HEK293 (cell line): ENCODE measurements at regions not wholly inside any gene's neighbourhood (a gene's known extent, or its start where the extent isn't known, plus 50 kb on each side); places are given as distances from the start of the nearest gene placed in this dataset.

Experiments used
- CTCF ChIA-PET: fragments of 350-600 bp; formaldehyde crosslinking; extraction: SDS; loops from one replicate; lab custom pipeline; 2021; ENCODE audit warnings: antibody characterized with exemption; lab: Yijun Ruan, JAX
- POLR2A ChIA-PET: fragments of 300-600 bp; formaldehyde crosslinking; extraction: SDS; loops from one replicate; lab custom pipeline; 2020; ENCODE audit warnings: antibody characterized with exemption, inconsistent platforms; lab: Yijun Ruan, JAX
- H3K27ac ChIP-seq: fragments of 200-500 bp; sonication (Bioruptor generic); 2 replicates; pipeline ENCODE4 v1.5.1; 2014; ENCODE audit warnings: low read depth, low read length, control low read depth, inconsistent platforms; ENCODE audit errors: extremely low read depth
- H3K36me3 ChIP-seq, 2 experiments: fragments of 200-500 bp in 1 of 2; sonication (Bioruptor generic) in 1 of 2; 1 replicate in 1 of 2; 2 replicates in 1 of 2; pipeline ENCODE4 v1.5.1; 2014 to 2017; ENCODE audit warnings: inconsistent platforms in 2 of 2, low read length in 2 of 2; ENCODE audit not compliant: control insufficient read depth in 2 of 2, insufficient read depth in 1 of 2
- H3K4me1 ChIP-seq: fragments of 200-500 bp; sonication (Bioruptor generic); 2 replicates; pipeline ENCODE4 v1.5.1; 2014; ENCODE audit warnings: mild to moderate bottlenecking, low read length, inconsistent platforms; ENCODE audit not compliant: control insufficient read depth, insufficient read depth
- H3K4me3 ChIP-seq: 2 replicates; pipeline ENCODE4 v1.5.1; 2011; ENCODE audit warnings: low read depth, mild to moderate bottlenecking, control low read depth, low read length, moderate library complexity
- H3K9me3 ChIP-seq: fragments of 200-500 bp; sonication (Bioruptor generic); 2 replicates; pipeline ENCODE4 v1.5.1; 2014; ENCODE audit warnings: low read depth, low read length, inconsistent platforms; ENCODE audit not compliant: control insufficient read depth, insufficient read depth
- ELK4 ChIP-seq: IDR thresholded peaks from 2 replicates; pipeline ENCODE4 v1.6.1; 2011; ENCODE audit warnings: mild to moderate bottlenecking, low read depth, low read length, borderline replicate concordance
- GLI4 ChIP-seq: fragments of 450-650 bp; formaldehyde crosslinking; IDR thresholded peaks from 2 replicates; pipeline ENCODE4 v1.5.1; 2016; ENCODE audit warnings: missing biosample characterization, missing genetic modification characterization
- INSM2 ChIP-seq: fragments of 450-650 bp; formaldehyde crosslinking; IDR thresholded peaks from 2 replicates; pipeline ENCODE4 v1.5.1; 2016; ENCODE audit warnings: missing biosample characterization, missing genetic modification characterization
- KLF17 ChIP-seq: fragments of 450-650 bp; formaldehyde crosslinking; IDR thresholded peaks from 2 replicates; pipeline ENCODE4 v1.5.1; 2016; ENCODE audit warnings: missing biosample characterization, missing genetic modification characterization
- KLF9 ChIP-seq: fragments of 450-650 bp; formaldehyde crosslinking; IDR thresholded peaks from 2 replicates; pipeline ENCODE4 v1.5.1; 2016; ENCODE audit warnings: missing biosample characterization, missing genetic modification characterization, low read depth
- REPIN1 ChIP-seq: fragments of 450-650 bp; formaldehyde crosslinking; IDR thresholded peaks from 2 replicates; pipeline ENCODE4 v1.5.1; 2017; ENCODE audit warnings: missing biosample characterization, missing genetic modification characterization, low read depth
- SP7 ChIP-seq: fragments of 450-650 bp; formaldehyde crosslinking; IDR thresholded peaks from 2 replicates; pipeline ENCODE4 v1.5.1; 2016; ENCODE audit warnings: missing biosample characterization, missing genetic modification characterization
- TCF7L2 ChIP-seq: IDR thresholded peaks from 2 replicates; pipeline ENCODE4 v1.6.1; 2011; ENCODE audit warnings: low read depth, mild to moderate bottlenecking, inconsistent platforms, low read length, moderate library complexity, borderline replicate concordance
- ZBTB17 ChIP-seq: fragments of 450-650 bp; formaldehyde crosslinking; IDR thresholded peaks from 2 replicates; pipeline ENCODE4 v1.5.1; 2016; ENCODE audit warnings: missing biosample characterization, missing genetic modification characterization
- ZBTB7A ChIP-seq: fragments of 450-650 bp; formaldehyde crosslinking; IDR thresholded peaks from 2 replicates; pipeline ENCODE4 v1.5.1; 2016; ENCODE audit warnings: low read depth, missing biosample characterization, missing genetic modification characterization
- ZNF148 ChIP-seq: fragments of 450-650 bp; formaldehyde crosslinking; IDR thresholded peaks from 2 replicates; pipeline ENCODE4 v1.5.0; 2017; ENCODE audit warnings: missing biosample characterization, missing genetic modification characterization, borderline replicate concordance
- ZNF169 ChIP-seq: fragments of 450-650 bp; formaldehyde crosslinking; IDR thresholded peaks from 2 replicates; pipeline ENCODE4 v1.5.1; 2016; ENCODE audit warnings: missing biosample characterization, missing genetic modification characterization
- ZNF211 ChIP-seq: fragments of 450-650 bp; formaldehyde crosslinking; IDR thresholded peaks from 2 replicates; pipeline ENCODE4 v1.5.1; 2016; ENCODE audit warnings: low read depth, missing biosample characterization, missing genetic modification characterization
- ZNF239 ChIP-seq: fragments of 450-650 bp; formaldehyde crosslinking; IDR thresholded peaks from 2 replicates; pipeline ENCODE4 v1.5.1; 2016; ENCODE audit warnings: missing biosample characterization, missing genetic modification characterization
- ZNF362 ChIP-seq: fragments of 450-650 bp; formaldehyde crosslinking; IDR thresholded peaks from 2 replicates; pipeline ENCODE4 v1.5.1; 2016; ENCODE audit warnings: missing biosample characterization, missing genetic modification characterization
- ZNF366 ChIP-seq: fragments of 450-650 bp; formaldehyde crosslinking; conservative IDR thresholded peaks from 2 replicates; pipeline ENCODE4 v1.5.1; 2016; ENCODE audit warnings: missing biosample characterization, missing genetic modification characterization
- ZNF433 ChIP-seq: fragments of 450-650 bp; formaldehyde crosslinking; IDR thresholded peaks from 2 replicates; pipeline ENCODE4 v1.5.1; 2016; ENCODE audit warnings: missing biosample characterization, missing genetic modification characterization, low read depth
- ZNF501 ChIP-seq: fragments of 450-650 bp; formaldehyde crosslinking; IDR thresholded peaks from 2 replicates; pipeline ENCODE4 v1.5.1; 2016; ENCODE audit warnings: missing biosample characterization, missing genetic modification characterization
- ZNF513 ChIP-seq: fragments of 450-650 bp; IDR thresholded peaks from 2 replicates; pipeline ENCODE4 v1.5.1; 2018; ENCODE audit warnings: missing biosample characterization, missing genetic modification characterization
- ZNF555 ChIP-seq: fragments of 450-650 bp; formaldehyde crosslinking; conservative IDR thresholded peaks from 2 replicates; pipeline ENCODE4 v1.5.1; 2017; ENCODE audit warnings: missing biosample characterization, mild to moderate bottlenecking, missing genetic modification characterization, inconsistent platforms
- ZNF585B ChIP-seq: fragments of 450-650 bp; formaldehyde crosslinking; IDR thresholded peaks from 2 replicates; pipeline ENCODE4 v1.5.1; 2016; ENCODE audit warnings: missing biosample characterization, missing genetic modification characterization
- ZNF600 ChIP-seq: fragments of 450-650 bp; formaldehyde crosslinking; IDR thresholded peaks from 2 replicates; pipeline ENCODE4 v1.5.1; 2016; ENCODE audit warnings: missing biosample characterization, missing genetic modification characterization
- ZNF654 ChIP-seq: fragments of 450-650 bp; formaldehyde crosslinking; IDR thresholded peaks from 2 replicates; pipeline ENCODE4 v1.5.1; 2016; ENCODE audit warnings: low read depth, missing biosample characterization, missing genetic modification characterization
- ZNF664 ChIP-seq: fragments of 450-650 bp; formaldehyde crosslinking; IDR thresholded peaks from 2 replicates; pipeline ENCODE4 v1.5.1; 2016; ENCODE audit warnings: missing biosample characterization, missing genetic modification characterization
- ZNF707 ChIP-seq: fragments of 450-650 bp; formaldehyde crosslinking; IDR thresholded peaks from 2 replicates; pipeline ENCODE4 v1.5.1; 2016; ENCODE audit warnings: missing biosample characterization, missing genetic modification characterization
- ZNF768 ChIP-seq: fragments of 450-650 bp; formaldehyde crosslinking; IDR thresholded peaks from 2 replicates; pipeline ENCODE4 v1.5.1; 2018; ENCODE audit warnings: missing biosample characterization, mild to moderate bottlenecking, missing genetic modification characterization
- ZSCAN4 ChIP-seq: fragments of 450-650 bp; formaldehyde crosslinking; IDR thresholded peaks from 2 replicates; pipeline ENCODE4 v1.5.1; 2017; ENCODE audit warnings: missing biosample characterization, missing genetic modification characterization

- TF ChIP-seq ZBTB7A (tag by site-specific recombination) (no peak), ZNF433 (tag by site-specific recombination) (no peak), ZNF366 (tag by site-specific recombination) (no peak), ZNF768 (tag by site-specific recombination) (no peak)
Observed at GRCh38 chr11:112655371-112655770, 305.8 kb upstream of the NCAM1 start (continued).

- ChIA-PET POLR2A (no interaction called here), CTCF (interaction anchor here (0.8 kb wide), 1 partner anchor 633 kb away, joined by 3 read pairs; no protein-coding TSS in a partner anchor)
- Histone ChIP-seq H3K4me1 (no peaks in the 10 kb centered on the region), H3K9me3 (no peaks in the 10 kb centered on the region), H3K4me3 (no peak overlapping the region), H3K36me3 (no peaks in the 10 kb centered on the region), H3K27ac (no peak overlapping the region)
- TF ChIP-seq INSM2 (tag by site-specific recombination): peak; percentile 66; the same call in 1 of the 2 replicates
- TF ChIP-seq TCF7L2: no peak
- TF ChIP-seq GLI4 (tag by site-specific recombination): no peak
- no peak for TF ChIP-seq KLF9 (tag by site-specific recombination)
- TF ChIP-seq ELK4: no peak
- TF ChIP-seq ZNF664 (tag by site-specific recombination): no peak
- TF ChIP-seq SP7 (tag by site-specific recombination): peak; percentile 49; the same call in 1 of the 2 replicates
- TF ChIP-seq ZNF169 (tag by site-specific recombination): no peak
- no peak for TF ChIP-seq ZNF555 (tag by site-specific recombination)
- no peak for TF ChIP-seq ZNF654 (tag by site-specific recombination)
- no peak for TF ChIP-seq ZNF501 (tag by site-specific recombination)
- TF ChIP-seq ZNF211: no peak
- no peak for TF ChIP-seq ZNF239
- no peak for TF ChIP-seq ZNF585B
- 0 out of 2 replicates have a peak, but pooled peaks have one; percentile 38 for TF ChIP-seq KLF17
- TF ChIP-seq ZBTB17 (tag by site-specific recombination): no peak
- no peak for TF ChIP-seq ZNF362 (tag by site-specific recombination)
- no peak for TF ChIP-seq REPIN1 (tag by site-specific recombination)
- TF ChIP-seq ZNF148 (tag by site-specific recombination): no peak
- no peak for TF ChIP-seq ZNF707 (tag by site-specific recombination)
- peak; percentile 92 for TF ChIP-seq ZNF600
- no peak for TF ChIP-seq ZNF513 (tag by site-specific recombination)
- no peak for TF ChIP-seq ZSCAN4 (tag by site-specific recombination)
Observed at GRCh38 chr11:112656772-112657428, 304.3 kb upstream of the NCAM1 start.
